ENCODE measurements at regions not wholly inside any gene's neighbourhood (a gene's known extent, or its start where the extent isn't known, plus 50 kb on each side); places are given as distances from the start of the nearest gene placed in this dataset.

DNA sequence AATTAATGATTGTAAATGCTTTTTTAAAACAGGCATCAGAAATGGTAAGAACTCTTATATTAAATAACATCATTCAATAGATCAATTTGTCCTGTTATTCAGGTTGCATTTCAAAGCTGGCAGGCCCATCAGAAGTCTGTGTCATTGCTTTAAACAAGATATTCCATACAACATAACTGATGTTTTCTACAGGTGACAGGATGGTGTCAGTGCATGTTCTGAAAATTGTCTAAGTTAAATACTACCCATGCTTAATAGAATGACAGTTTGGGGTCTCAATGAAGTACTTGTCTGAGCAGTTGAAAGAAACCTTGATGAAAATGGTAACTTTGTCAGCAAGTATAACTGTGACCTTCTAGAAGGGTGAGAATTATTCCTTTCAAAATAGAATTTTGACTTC is 263.2 kb downstream of the ISL1 start:
- DNase-seq (ENCODE audit: low spot score): no peak
- Histone ChIP-seq H3K27me3 (ENCODE audit: insufficient read depth) (no peaks in the 10 kb centered on the region), H3K4me1 (ENCODE audit: insufficient read depth) (no peaks in the 10 kb centered on the region), H3K4me3 (no peak overlapping the region), H3K4me2 (no peak overlapping the region), H3K9me2 (ENCODE audit: insufficient read depth) (no peaks in the 10 kb centered on the region), H3K27ac (ENCODE audit: low read depth) (no peak overlapping the region), H4K20me1 (replicated peaks; ENCODE audit: insufficient read depth) (no peaks in the 10 kb centered on the region), H3F3A (replicated peaks; ENCODE audit: low read depth) (no peaks in the 10 kb centered on the region), H3K79me2 (replicated peaks; ENCODE audit: insufficient read depth) (no peaks in the 10 kb centered on the region), H3K36me3 (ENCODE audit: insufficient read depth) (no peaks in the 10 kb centered on the region), H2AFZ (no peak overlapping the region)
- Mint-ChIP-seq H3K4me1 (no peaks in the 10 kb centered on the region), H3K27ac (no peak overlapping the region), H3K4me3 (no peak overlapping the region), H3K36me3 (ENCODE audit: low read depth) (no peaks in the 10 kb centered on the region), H3K9me3 (no peaks in the 10 kb centered on the region), H3K27me3 (ENCODE audit: insufficient read depth, low read depth, poor library complexity) (no peaks in the 10 kb centered on the region)
- TF ChIP-seq JUNB (IDR thresholded peaks at IDR 0.05; ENCODE audit: unreplicated experiment) (no peak), CREB1 (CRISPR knock-in tag; IDR thresholded peaks at IDR 0.05; ENCODE audit: low read depth) (no peak), EZH2 (IDR thresholded peaks at IDR 0.05; ENCODE audit: low read depth, unreplicated experiment) (no peak), NANOG (IDR thresholded peaks at IDR 0.05; ENCODE audit: borderline replicate concordance) (no peak), ZNF114 (CRISPR knock-in tag; IDR thresholded peaks at IDR 0.05) (no peak), ZNF331 (CRISPR knock-in tag; IDR thresholded peaks at IDR 0.05; ENCODE audit: low read depth) (no peak), POLR2AphosphoS5 (IDR thresholded peaks at IDR 0.05; ENCODE audit: low read depth) (no peak), STAT1 (IDR thresholded peaks at IDR 0.05; ENCODE audit: unreplicated experiment) (no peak), EZH2phosphoT487 (IDR thresholded peaks at IDR 0.05; ENCODE audit: unreplicated experiment) (no peak)
- TF ChIP-seq, protein P1, sequence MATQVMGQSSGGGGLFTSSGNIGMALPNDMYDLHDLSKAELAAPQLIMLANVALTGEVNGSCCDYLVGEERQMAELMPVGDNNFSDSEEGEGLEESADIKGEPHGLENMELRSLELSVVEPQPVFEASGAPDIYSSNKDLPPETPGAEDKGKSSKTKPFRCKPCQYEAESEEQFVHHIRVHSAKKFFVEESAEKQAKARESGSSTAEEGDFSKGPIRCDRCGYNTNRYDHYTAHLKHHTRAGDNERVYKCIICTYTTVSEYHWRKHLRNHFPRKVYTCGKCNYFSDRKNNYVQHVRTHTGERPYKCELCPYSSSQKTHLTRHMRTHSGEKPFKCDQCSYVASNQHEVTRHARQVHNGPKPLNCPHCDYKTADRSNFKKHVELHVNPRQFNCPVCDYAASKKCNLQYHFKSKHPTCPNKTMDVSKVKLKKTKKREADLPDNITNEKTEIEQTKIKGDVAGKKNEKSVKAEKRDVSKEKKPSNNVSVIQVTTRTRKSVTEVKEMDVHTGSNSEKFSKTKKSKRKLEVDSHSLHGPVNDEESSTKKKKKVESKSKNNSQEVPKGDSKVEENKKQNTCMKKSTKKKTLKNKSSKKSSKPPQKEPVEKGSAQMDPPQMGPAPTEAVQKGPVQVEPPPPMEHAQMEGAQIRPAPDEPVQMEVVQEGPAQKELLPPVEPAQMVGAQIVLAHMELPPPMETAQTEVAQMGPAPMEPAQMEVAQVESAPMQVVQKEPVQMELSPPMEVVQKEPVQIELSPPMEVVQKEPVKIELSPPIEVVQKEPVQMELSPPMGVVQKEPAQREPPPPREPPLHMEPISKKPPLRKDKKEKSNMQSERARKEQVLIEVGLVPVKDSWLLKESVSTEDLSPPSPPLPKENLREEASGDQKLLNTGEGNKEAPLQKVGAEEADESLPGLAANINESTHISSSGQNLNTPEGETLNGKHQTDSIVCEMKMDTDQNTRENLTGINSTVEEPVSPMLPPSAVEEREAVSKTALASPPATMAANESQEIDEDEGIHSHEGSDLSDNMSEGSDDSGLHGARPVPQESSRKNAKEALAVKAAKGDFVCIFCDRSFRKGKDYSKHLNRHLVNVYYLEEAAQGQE (IDR thresholded peaks at IDR 0.05; ENCODE audit: unreplicated experiment): no peak
- TF ChIP-seq, protein P2, sequence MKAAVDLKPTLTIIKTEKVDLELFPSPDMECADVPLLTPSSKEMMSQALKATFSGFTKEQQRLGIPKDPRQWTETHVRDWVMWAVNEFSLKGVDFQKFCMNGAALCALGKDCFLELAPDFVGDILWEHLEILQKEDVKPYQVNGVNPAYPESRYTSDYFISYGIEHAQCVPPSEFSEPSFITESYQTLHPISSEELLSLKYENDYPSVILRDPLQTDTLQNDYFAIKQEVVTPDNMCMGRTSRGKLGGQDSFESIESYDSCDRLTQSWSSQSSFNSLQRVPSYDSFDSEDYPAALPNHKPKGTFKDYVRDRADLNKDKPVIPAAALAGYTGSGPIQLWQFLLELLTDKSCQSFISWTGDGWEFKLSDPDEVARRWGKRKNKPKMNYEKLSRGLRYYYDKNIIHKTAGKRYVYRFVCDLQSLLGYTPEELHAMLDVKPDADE (IDR thresholded peaks at IDR 0.05): no peak
- TF ChIP-seq, protein P3, sequence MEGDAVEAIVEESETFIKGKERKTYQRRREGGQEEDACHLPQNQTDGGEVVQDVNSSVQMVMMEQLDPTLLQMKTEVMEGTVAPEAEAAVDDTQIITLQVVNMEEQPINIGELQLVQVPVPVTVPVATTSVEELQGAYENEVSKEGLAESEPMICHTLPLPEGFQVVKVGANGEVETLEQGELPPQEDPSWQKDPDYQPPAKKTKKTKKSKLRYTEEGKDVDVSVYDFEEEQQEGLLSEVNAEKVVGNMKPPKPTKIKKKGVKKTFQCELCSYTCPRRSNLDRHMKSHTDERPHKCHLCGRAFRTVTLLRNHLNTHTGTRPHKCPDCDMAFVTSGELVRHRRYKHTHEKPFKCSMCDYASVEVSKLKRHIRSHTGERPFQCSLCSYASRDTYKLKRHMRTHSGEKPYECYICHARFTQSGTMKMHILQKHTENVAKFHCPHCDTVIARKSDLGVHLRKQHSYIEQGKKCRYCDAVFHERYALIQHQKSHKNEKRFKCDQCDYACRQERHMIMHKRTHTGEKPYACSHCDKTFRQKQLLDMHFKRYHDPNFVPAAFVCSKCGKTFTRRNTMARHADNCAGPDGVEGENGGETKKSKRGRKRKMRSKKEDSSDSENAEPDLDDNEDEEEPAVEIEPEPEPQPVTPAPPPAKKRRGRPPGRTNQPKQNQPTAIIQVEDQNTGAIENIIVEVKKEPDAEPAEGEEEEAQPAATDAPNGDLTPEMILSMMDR (conservative IDR thresholded peaks at IDR 0.05; ENCODE audit: low read depth in 2 of 2): no peak
- TF ChIP-seq, protein P4, sequence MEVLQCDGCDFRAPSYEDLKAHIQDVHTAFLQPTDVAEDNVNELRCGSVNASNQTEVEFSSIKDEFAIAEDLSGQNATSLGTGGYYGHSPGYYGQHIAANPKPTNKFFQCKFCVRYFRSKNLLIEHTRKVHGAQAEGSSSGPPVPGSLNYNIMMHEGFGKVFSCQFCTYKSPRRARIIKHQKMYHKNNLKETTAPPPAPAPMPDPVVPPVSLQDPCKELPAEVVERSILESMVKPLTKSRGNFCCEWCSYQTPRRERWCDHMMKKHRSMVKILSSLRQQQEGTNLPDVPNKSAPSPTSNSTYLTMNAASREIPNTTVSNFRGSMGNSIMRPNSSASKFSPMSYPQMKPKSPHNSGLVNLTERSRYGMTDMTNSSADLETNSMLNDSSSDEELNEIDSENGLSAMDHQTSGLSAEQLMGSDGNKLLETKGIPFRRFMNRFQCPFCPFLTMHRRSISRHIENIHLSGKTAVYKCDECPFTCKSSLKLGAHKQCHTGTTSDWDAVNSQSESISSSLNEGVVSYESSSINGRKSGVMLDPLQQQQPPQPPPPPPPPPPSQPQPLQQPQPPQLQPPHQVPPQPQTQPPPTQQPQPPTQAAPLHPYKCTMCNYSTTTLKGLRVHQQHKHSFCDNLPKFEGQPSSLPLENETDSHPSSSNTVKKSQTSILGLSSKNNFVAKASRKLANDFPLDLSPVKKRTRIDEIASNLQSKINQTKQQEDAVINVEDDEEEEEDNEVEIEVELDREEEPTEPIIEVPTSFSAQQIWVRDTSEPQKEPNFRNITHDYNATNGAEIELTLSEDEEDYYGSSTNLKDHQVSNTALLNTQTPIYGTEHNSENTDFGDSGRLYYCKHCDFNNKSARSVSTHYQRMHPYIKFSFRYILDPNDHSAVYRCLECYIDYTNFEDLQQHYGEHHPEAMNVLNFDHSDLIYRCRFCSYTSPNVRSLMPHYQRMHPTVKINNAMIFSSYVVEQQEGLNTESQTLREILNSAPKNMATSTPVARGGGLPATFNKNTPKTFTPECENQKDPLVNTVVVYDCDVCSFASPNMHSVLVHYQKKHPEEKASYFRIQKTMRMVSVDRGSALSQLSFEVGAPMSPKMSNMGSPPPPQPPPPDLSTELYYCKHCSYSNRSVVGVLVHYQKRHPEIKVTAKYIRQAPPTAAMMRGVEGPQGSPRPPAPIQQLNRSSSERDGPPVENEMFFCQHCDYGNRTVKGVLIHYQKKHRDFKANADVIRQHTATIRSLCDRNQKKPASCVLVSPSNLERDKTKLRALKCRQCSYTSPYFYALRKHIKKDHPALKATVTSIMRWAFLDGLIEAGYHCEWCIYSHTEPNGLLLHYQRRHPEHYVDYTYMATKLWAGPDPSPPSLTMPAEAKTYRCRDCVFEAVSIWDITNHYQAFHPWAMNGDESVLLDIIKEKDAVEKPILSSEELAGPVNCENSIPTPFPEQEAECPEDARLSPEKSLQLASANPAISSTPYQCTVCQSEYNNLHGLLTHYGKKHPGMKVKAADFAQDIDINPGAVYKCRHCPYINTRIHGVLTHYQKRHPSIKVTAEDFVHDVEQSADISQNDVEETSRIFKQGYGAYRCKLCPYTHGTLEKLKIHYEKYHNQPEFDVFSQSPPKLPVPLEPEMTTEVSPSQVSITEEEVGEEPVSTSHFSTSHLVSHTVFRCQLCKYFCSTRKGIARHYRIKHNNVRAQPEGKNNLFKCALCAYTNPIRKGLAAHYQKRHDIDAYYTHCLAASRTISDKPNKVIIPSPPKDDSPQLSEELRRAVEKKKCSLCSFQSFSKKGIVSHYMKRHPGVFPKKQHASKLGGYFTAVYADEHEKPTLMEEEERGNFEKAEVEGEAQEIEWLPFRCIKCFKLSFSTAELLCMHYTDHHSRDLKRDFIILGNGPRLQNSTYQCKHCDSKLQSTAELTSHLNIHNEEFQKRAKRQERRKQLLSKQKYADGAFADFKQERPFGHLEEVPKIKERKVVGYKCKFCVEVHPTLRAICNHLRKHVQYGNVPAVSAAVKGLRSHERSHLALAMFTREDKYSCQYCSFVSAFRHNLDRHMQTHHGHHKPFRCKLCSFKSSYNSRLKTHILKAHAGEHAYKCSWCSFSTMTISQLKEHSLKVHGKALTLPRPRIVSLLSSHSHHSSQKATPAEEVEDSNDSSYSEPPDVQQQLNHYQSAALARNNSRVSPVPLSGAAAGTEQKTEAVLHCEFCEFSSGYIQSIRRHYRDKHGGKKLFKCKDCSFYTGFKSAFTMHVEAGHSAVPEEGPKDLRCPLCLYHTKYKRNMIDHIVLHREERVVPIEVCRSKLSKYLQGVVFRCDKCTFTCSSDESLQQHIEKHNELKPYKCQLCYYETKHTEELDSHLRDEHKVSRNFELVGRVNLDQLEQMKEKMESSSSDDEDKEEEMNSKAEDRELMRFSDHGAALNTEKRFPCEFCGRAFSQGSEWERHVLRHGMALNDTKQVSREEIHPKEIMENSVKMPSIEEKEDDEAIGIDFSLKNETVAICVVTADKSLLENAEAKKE (CRISPR knock-in tag; IDR thresholded peaks at IDR 0.05): no peak
- ATAC-seq: no peak
